Activated CD4-positive, alpha-beta T cell treated with anti-CD3 and anti-CD28 coated beads, Interleukin-2, amount 50 U/mL, for 24 hours (primary cell): ENCODE measurements at regions not wholly inside any gene's neighbourhood (a gene's known extent, or its start where the extent isn't known, plus 50 kb on each side); places are given as distances from the start of the nearest gene placed in this dataset.
A peak's percentile ranks its signal among the peaks of the same experiment; 100 is the strongest.

Source experiments
- DNase-seq, 2 donors: peaks; one replicate each; pipeline ENCODE4 v3.0.0-alpha.2; 2020; ENCODE audit warnings: low read depth in 1 of 2, low spot score in 1 of 2

GRCh38 chr7:50209461-50210135 is 94.9 kb upstream of the IKZF1 start:
- DNase-seq: peak in 1 of 2 donors; percentile 59

GRCh38 chr7:50208378-50208982 is 96.0 kb upstream of the IKZF1 start:
- no peak for DNase-seq

- DNase-seq: no peak
Measured at GRCh38 chr7:50207686-50208255, 96.7 kb upstream of the IKZF1 start.

GRCh38 chr7:50207251-50207564 is 97.3 kb upstream of the IKZF1 start:
- DNase-seq: no peak

GRCh38 chr7:50206453-50207250 is 97.9 kb upstream of the IKZF1 start:
- DNase-seq: peak in 1 of 2 donors; percentile 56

- DNase-seq: no peak
Measured at GRCh38 chr7:50205011-50205410, 99.5 kb upstream of the IKZF1 start.

GRCh38 chr7:50204581-50204980 is 99.9 kb upstream of the IKZF1 start:
- no peak for DNase-seq

- DNase-seq: no peak
Measured at GRCh38 chr7:50203521-50203920, 101.0 kb upstream of the IKZF1 start.

- DNase-seq: no peak
Measured at GRCh38 chr7:50202052-50202555, 102.4 kb upstream of the IKZF1 start.

- DNase-seq: no peak
Measured at GRCh38 chr7:50199824-50200223, 104.7 kb upstream of the IKZF1 start.

GRCh38 chr7:50197549-50197948 is 104.5 kb upstream of the ZPBP start:
- peak in 1 of 2 donors; percentile 69 for DNase-seq

GRCh38 chr7:50196719-50197118 is 103.7 kb upstream of the ZPBP start:
- DNase-seq: no peak

GRCh38 chr7:50190776-50191175 is 97.7 kb upstream of the ZPBP start:
- DNase-seq: no peak

GRCh38 chr7:50189371-50189770 is 96.3 kb upstream of the ZPBP start:
- DNase-seq: no peak

- no peak for DNase-seq
Measured at GRCh38 chr7:50185951-50186682, 93.1 kb upstream of the ZPBP start.

GRCh38 chr7:50185208-50185607 is 92.2 kb upstream of the ZPBP start:
- DNase-seq: no peak

GRCh38 chr7:50184271-50184990 is 91.4 kb upstream of the ZPBP start:
- no peak for DNase-seq

- DNase-seq: no peak
Measured at GRCh38 chr7:50182759-50183158, 89.7 kb upstream of the ZPBP start.

GRCh38 chr7:50181081-50181480 is 88.0 kb upstream of the ZPBP start:
- no peak for DNase-seq

GRCh38 chr7:50178166-50178565 is 85.1 kb upstream of the ZPBP start:
- no peak for DNase-seq

- no peak for DNase-seq
Measured at GRCh38 chr7:50174948-50175347, 81.9 kb upstream of the ZPBP start.
